WTC11 (cell line): ENCODE measurements at regions not wholly inside any gene's neighbourhood (a gene's known extent, or its start where the extent isn't known, plus 50 kb on each side); places are given as distances from the start of the nearest gene placed in this dataset.

Experiments used
- ATAC-seq: fragments of 200-7000 bp; cut with Tn5 transposase; 2 replicates; pipeline ENCODE4 v1.10.0; 2021; ENCODE audit warnings: mild to moderate bottlenecking, moderate library complexity
- CTCF ChIA-PET: fragments of 300-600 bp; sonication (Branson Sonifier 250); formaldehyde crosslinking; loops from one replicate; lab custom pipeline; 2021; ENCODE audit warnings: antibody characterized with exemption; lab: Charles Lee
- POLR2A ChIA-PET: fragments of 350-600 bp; sonication (Branson Sonifier 250); formaldehyde crosslinking; loops from one replicate; lab custom pipeline; 2021; ENCODE audit warnings: antibody characterized with exemption; lab: Charles Lee
- DNase-seq: peaks from one replicate; pipeline ENCODE4 v3.0.0; 2021; ENCODE audit warnings: low spot score
- H3K27ac Mint-ChIP-seq: 2 replicates; pipeline ENCODE4 v1.8.0; 2021; ENCODE audit warnings: mixed read lengths
- H3K27me3 Mint-ChIP-seq: 2 replicates; pipeline ENCODE4 v1.8.0; 2021; ENCODE audit warnings: low read depth, mild to moderate bottlenecking, moderate library complexity, mixed read lengths
- H3K36me3 Mint-ChIP-seq: 2 replicates; pipeline ENCODE4 v1.8.0; 2021; ENCODE audit warnings: mixed read lengths
- H3K4me1 Mint-ChIP-seq: 2 replicates; pipeline ENCODE4 v1.8.0; 2022; ENCODE audit warnings: mixed read lengths
- H3K4me3 Mint-ChIP-seq: 2 replicates; pipeline ENCODE4 v1.8.0; 2021; ENCODE audit warnings: mild to moderate bottlenecking, moderate library complexity, mixed read lengths
- H3K9me3 Mint-ChIP-seq: 2 replicates; pipeline ENCODE4 v1.8.0; 2021; ENCODE audit warnings: mixed read lengths
- AFF4 ChIP-seq: sonication (generic); formaldehyde crosslinking; IDR thresholded peaks from 2 replicates; pipeline ENCODE4 v1.8.1; 2023; ENCODE audit warnings: mild to moderate bottlenecking, missing genetic modification reagents, borderline replicate concordance
- CREB1 ChIP-seq: sonication (generic); formaldehyde crosslinking; IDR thresholded peaks from 2 replicates; pipeline ENCODE4 v1.8.0; 2023; ENCODE audit warnings: mild to moderate bottlenecking, missing genetic modification reagents
- EMX1 ChIP-seq: fragments of 250-450 bp; sonication (Bioruptor Pico); IDR thresholded peaks from 2 replicates; pipeline ENCODE4 v1.8.0; 2021; ENCODE audit warnings: mild to moderate bottlenecking
- FOXP1 ChIP-seq: sonication (generic); formaldehyde crosslinking; IDR thresholded peaks from 2 replicates; pipeline ENCODE4 v1.8.0; 2022; ENCODE audit warnings: missing genetic modification reagents, mild to moderate bottlenecking, moderate library complexity, borderline replicate concordance
- GRHL2 ChIP-seq: fragments of 250-450 bp; sonication (Bioruptor Pico); IDR thresholded peaks from 2 replicates; pipeline ENCODE4 v1.8.0; 2022; ENCODE audit warnings: mild to moderate bottlenecking, moderate library complexity; ENCODE audit not compliant: insufficient replicate concordance, severe bottlenecking
- MXD4 ChIP-seq: fragments of 250-450 bp; sonication (Bioruptor Pico); IDR thresholded peaks from 2 replicates; pipeline ENCODE4 v1.8.0; 2021; ENCODE audit warnings: mild to moderate bottlenecking, moderate library complexity, borderline replicate concordance
- NFYB ChIP-seq: sonication (generic); formaldehyde crosslinking; conservative IDR thresholded peaks from 2 replicates; pipeline ENCODE4 v1.8.0; 2022; ENCODE audit warnings: low read depth, missing genetic modification reagents
- RELA ChIP-seq: sonication (generic); formaldehyde crosslinking; IDR thresholded peaks from 2 replicates; pipeline ENCODE4 v1.8.1; 2022; ENCODE audit warnings: missing genetic modification reagents, mild to moderate bottlenecking, borderline replicate concordance
- TCF7 ChIP-seq: sonication (generic); formaldehyde crosslinking; IDR thresholded peaks from 2 replicates; pipeline ENCODE4 v1.8.0; 2022; ENCODE audit warnings: mild to moderate bottlenecking, low read depth, missing genetic modification reagents, moderate library complexity
- ZMAT4 ChIP-seq: fragments of 250-450 bp; sonication (Bioruptor Pico); IDR thresholded peaks from 2 replicates; pipeline ENCODE4 v1.9.0; 2021; ENCODE audit warnings: mild to moderate bottlenecking
- ZNF121 ChIP-seq: sonication (generic); formaldehyde crosslinking; IDR thresholded peaks from 2 replicates; pipeline ENCODE4 v1.8.0; 2023; ENCODE audit warnings: missing genetic modification reagents
- ZNF317 ChIP-seq: sonication (generic); formaldehyde crosslinking; IDR thresholded peaks from 2 replicates; pipeline ENCODE4 v1.8.1; 2023; ENCODE audit warnings: low read depth, mild to moderate bottlenecking, moderate library complexity, missing genetic modification reagents, borderline replicate concordance
- ZNF671 ChIP-seq: fragments of 250-450 bp; sonication (Bioruptor Pico); IDR thresholded peaks from 2 replicates; pipeline ENCODE4 v1.8.0; 2021; ENCODE audit warnings: mild to moderate bottlenecking
- TF ChIP-seq, protein P1 (sequence below): sonication (generic); formaldehyde crosslinking; IDR thresholded peaks from 2 replicates; pipeline ENCODE4 v1.8.1; 2022; ENCODE audit warnings: missing genetic modification reagents, borderline replicate concordance
- TF ChIP-seq, protein P2 (sequence below): fragments of 250-450 bp; sonication (Bioruptor Pico); IDR thresholded peaks from 2 replicates; pipeline ENCODE4 v1.9.0; 2021; ENCODE audit warnings: mild to moderate bottlenecking
- TF ChIP-seq, protein P3 (sequence below): sonication (generic); formaldehyde crosslinking; IDR thresholded peaks from 2 replicates; pipeline ENCODE4 v1.8.1; 2023; ENCODE audit warnings: mild to moderate bottlenecking, missing genetic modification reagents
- TF ChIP-seq, protein P4 (sequence below): sonication (generic); formaldehyde crosslinking; IDR thresholded peaks from 2 replicates; pipeline ENCODE4 v1.8.0; 2023; ENCODE audit warnings: missing genetic modification reagents
- TF ChIP-seq, protein P5 (sequence below): fragments of 250-450 bp; sonication (Bioruptor Pico); IDR thresholded peaks from 2 replicates; pipeline ENCODE4 v1.9.0; 2021; ENCODE audit warnings: mild to moderate bottlenecking, borderline replicate concordance
- TF ChIP-seq, protein P6 (sequence below): sonication (generic); formaldehyde crosslinking; IDR thresholded peaks from 2 replicates; pipeline ENCODE4 v1.8.1; 2022; ENCODE audit warnings: low read depth, mild to moderate bottlenecking, moderate library complexity, missing genetic modification reagents, borderline replicate concordance

GRCh38 chr5:174364676-174365075 is 319.2 kb downstream of the NSG2 start (continued):
- TF ChIP-seq ZMAT4 (CRISPR knock-in tag) (no peak), TCF7 (CRISPR knock-in tag) (no peak)
- TF ChIP-seq, protein P1, sequence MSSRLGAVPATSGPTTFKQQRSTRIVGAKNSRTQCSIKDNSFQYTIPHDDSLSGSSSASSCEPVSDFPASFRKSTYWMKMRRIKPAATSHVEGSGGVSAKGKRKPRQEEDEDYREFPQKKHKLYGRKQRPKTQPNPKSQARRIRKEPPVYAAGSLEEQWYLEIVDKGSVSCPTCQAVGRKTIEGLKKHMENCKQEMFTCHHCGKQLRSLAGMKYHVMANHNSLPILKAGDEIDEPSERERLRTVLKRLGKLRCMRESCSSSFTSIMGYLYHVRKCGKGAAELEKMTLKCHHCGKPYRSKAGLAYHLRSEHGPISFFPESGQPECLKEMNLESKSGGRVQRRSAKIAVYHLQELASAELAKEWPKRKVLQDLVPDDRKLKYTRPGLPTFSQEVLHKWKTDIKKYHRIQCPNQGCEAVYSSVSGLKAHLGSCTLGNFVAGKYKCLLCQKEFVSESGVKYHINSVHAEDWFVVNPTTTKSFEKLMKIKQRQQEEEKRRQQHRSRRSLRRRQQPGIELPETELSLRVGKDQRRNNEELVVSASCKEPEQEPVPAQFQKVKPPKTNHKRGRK (CRISPR knock-in tag), result no peak

GRCh38 chr5:174371600-174372094 is 326.1 kb downstream of the NSG2 start:
- DNase-seq (no peak), ATAC-seq (no peak)
- ChIA-PET CTCF (no interaction called here), POLR2A (no interaction called here)
- H3K36me3 Mint-ChIP-seq, result no peaks in the 10 kb centered on the region
- H3K4me3 Mint-ChIP-seq, result no peak overlapping the region
- no peaks in the 10 kb centered on the region for H3K27me3 Mint-ChIP-seq
- no peak overlapping the region for H3K27ac Mint-ChIP-seq
- no peaks in the 10 kb centered on the region for H3K4me1 Mint-ChIP-seq
- no peaks in the 10 kb centered on the region for H3K9me3 Mint-ChIP-seq
- no peak for TF ChIP-seq AFF4 (CRISPR knock-in tag)
- TF ChIP-seq, protein P2, sequence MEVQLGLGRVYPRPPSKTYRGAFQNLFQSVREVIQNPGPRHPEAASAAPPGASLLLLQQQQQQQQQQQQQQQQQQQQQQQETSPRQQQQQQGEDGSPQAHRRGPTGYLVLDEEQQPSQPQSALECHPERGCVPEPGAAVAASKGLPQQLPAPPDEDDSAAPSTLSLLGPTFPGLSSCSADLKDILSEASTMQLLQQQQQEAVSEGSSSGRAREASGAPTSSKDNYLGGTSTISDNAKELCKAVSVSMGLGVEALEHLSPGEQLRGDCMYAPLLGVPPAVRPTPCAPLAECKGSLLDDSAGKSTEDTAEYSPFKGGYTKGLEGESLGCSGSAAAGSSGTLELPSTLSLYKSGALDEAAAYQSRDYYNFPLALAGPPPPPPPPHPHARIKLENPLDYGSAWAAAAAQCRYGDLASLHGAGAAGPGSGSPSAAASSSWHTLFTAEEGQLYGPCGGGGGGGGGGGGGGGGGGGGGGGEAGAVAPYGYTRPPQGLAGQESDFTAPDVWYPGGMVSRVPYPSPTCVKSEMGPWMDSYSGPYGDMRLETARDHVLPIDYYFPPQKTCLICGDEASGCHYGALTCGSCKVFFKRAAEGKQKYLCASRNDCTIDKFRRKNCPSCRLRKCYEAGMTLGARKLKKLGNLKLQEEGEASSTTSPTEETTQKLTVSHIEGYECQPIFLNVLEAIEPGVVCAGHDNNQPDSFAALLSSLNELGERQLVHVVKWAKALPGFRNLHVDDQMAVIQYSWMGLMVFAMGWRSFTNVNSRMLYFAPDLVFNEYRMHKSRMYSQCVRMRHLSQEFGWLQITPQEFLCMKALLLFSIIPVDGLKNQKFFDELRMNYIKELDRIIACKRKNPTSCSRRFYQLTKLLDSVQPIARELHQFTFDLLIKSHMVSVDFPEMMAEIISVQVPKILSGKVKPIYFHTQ (CRISPR knock-in tag), result no peak
- no peak for TF ChIP-seq ZNF121 (CRISPR knock-in tag)
- TF ChIP-seq MXD4, result no peak
- no peak for TF ChIP-seq RELA (CRISPR knock-in tag)
- no peak for TF ChIP-seq NFYB (CRISPR knock-in tag)
- TF ChIP-seq, protein P3, sequence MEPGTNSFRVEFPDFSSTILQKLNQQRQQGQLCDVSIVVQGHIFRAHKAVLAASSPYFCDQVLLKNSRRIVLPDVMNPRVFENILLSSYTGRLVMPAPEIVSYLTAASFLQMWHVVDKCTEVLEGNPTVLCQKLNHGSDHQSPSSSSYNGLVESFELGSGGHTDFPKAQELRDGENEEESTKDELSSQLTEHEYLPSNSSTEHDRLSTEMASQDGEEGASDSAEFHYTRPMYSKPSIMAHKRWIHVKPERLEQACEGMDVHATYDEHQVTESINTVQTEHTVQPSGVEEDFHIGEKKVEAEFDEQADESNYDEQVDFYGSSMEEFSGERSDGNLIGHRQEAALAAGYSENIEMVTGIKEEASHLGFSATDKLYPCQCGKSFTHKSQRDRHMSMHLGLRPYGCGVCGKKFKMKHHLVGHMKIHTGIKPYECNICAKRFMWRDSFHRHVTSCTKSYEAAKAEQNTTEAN, result no peak
- no peak for TF ChIP-seq GRHL2 (CRISPR knock-in tag)
- no peak for TF ChIP-seq FOXP1
- no peak for TF ChIP-seq EMX1
- TF ChIP-seq, protein P4, sequence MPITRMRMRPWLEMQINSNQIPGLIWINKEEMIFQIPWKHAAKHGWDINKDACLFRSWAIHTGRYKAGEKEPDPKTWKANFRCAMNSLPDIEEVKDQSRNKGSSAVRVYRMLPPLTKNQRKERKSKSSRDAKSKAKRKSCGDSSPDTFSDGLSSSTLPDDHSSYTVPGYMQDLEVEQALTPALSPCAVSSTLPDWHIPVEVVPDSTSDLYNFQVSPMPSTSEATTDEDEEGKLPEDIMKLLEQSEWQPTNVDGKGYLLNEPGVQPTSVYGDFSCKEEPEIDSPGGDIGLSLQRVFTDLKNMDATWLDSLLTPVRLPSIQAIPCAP (CRISPR knock-in tag), result no peak
- no peak for TF ChIP-seq CREB1 (CRISPR knock-in tag)
- TF ChIP-seq, protein P5, sequence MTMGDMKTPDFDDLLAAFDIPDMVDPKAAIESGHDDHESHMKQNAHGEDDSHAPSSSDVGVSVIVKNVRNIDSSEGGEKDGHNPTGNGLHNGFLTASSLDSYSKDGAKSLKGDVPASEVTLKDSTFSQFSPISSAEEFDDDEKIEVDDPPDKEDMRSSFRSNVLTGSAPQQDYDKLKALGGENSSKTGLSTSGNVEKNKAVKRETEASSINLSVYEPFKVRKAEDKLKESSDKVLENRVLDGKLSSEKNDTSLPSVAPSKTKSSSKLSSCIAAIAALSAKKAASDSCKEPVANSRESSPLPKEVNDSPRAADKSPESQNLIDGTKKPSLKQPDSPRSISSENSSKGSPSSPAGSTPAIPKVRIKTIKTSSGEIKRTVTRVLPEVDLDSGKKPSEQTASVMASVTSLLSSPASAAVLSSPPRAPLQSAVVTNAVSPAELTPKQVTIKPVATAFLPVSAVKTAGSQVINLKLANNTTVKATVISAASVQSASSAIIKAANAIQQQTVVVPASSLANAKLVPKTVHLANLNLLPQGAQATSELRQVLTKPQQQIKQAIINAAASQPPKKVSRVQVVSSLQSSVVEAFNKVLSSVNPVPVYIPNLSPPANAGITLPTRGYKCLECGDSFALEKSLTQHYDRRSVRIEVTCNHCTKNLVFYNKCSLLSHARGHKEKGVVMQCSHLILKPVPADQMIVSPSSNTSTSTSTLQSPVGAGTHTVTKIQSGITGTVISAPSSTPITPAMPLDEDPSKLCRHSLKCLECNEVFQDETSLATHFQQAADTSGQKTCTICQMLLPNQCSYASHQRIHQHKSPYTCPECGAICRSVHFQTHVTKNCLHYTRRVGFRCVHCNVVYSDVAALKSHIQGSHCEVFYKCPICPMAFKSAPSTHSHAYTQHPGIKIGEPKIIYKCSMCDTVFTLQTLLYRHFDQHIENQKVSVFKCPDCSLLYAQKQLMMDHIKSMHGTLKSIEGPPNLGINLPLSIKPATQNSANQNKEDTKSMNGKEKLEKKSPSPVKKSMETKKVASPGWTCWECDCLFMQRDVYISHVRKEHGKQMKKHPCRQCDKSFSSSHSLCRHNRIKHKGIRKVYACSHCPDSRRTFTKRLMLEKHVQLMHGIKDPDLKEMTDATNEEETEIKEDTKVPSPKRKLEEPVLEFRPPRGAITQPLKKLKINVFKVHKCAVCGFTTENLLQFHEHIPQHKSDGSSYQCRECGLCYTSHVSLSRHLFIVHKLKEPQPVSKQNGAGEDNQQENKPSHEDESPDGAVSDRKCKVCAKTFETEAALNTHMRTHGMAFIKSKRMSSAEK, result no peak
- TF ChIP-seq TCF7 (CRISPR knock-in tag), result no peak
- TF ChIP-seq, protein P6, sequence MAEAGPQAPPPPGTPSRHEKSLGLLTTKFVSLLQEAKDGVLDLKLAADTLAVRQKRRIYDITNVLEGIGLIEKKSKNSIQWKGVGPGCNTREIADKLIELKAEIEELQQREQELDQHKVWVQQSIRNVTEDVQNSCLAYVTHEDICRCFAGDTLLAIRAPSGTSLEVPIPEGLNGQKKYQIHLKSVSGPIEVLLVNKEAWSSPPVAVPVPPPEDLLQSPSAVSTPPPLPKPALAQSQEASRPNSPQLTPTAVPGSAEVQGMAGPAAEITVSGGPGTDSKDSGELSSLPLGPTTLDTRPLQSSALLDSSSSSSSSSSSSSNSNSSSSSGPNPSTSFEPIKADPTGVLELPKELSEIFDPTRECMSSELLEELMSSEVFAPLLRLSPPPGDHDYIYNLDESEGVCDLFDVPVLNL (CRISPR knock-in tag), result no peak
- no peak for TF ChIP-seq ZNF671 (CRISPR knock-in tag)
- no peak for TF ChIP-seq ZNF317 (CRISPR knock-in tag)
